ENCODE measurements at regions not wholly inside any gene's neighbourhood (a gene's known extent, or its start where the extent isn't known, plus 50 kb on each side); places are given as distances from the start of the nearest gene placed in this dataset.

DNA sequence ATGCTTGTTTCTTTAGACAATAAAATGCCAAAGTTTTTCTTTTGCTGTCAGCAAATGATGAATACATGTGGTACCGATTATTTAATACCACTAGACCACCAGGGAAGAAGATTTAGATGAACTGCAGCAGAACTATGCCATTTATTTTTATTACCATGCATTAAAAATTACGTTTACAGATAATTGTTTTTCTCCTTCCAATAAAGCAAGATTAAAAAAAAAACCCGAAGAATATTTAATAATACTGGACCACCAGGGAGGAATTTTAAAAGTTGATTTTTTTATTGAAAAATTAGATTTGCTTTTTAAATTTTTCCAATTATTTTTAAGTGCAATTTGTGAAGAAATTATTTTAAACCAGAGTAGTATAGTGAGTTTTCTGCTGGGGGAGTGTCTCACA is 170.3 kb upstream of the HNRNPA3 start:
- no peak overlapping the region for H3K4me3 ChIP-seq (replicated peaks; ENCODE audit: low read depth, low read length)

DNA sequence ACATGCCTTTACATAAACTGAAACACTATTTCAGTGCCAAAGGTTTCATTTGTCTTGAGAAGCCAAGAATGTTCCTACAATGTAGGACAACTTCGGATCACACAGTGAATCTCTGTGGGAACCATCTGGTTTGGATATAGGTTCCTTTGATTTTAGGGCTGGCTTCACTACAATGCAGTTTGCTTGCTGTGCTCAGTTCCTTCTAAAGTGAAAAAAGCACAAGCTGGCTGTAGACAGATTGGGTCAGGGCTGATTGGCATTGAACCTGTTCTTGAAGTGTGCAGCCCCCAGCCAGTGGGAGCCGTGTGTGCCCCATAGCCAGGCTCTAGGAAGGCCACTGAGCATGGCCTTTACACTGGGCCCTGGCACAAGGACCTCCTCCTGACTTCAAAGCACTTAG is 167.9 kb upstream of the HNRNPA3 start:
- Histone ChIP-seq H3K4me3 (replicated peaks; ENCODE audit: low read depth, low read length) (no peak overlapping the region), H3K36me3 (ENCODE audit: control insufficient read depth, insufficient read depth, low read length) (no peaks in the 10 kb centered on the region), H3K27me3 (replicated peaks; ENCODE audit: control insufficient read depth, insufficient read depth, low read length) (no peaks in the 10 kb centered on the region)
- no peak for DNase-seq (ENCODE audit: extremely low read depth, insufficient read length)
- TF ChIP-seq, protein P1, sequence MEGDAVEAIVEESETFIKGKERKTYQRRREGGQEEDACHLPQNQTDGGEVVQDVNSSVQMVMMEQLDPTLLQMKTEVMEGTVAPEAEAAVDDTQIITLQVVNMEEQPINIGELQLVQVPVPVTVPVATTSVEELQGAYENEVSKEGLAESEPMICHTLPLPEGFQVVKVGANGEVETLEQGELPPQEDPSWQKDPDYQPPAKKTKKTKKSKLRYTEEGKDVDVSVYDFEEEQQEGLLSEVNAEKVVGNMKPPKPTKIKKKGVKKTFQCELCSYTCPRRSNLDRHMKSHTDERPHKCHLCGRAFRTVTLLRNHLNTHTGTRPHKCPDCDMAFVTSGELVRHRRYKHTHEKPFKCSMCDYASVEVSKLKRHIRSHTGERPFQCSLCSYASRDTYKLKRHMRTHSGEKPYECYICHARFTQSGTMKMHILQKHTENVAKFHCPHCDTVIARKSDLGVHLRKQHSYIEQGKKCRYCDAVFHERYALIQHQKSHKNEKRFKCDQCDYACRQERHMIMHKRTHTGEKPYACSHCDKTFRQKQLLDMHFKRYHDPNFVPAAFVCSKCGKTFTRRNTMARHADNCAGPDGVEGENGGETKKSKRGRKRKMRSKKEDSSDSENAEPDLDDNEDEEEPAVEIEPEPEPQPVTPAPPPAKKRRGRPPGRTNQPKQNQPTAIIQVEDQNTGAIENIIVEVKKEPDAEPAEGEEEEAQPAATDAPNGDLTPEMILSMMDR (IDR thresholded peaks at IDR 0.05; ENCODE audit: insufficient read depth, low read length, poor library complexity, severe bottlenecking): no peak

More for the DNA sequence above, 170.3 kb upstream of the HNRNPA3 start:
- H3K27me3 ChIP-seq (replicated peaks; ENCODE audit: control insufficient read depth, insufficient read depth, low read length): no peaks in the 10 kb centered on the region
- H3K36me3 ChIP-seq (ENCODE audit: control insufficient read depth, insufficient read depth, low read length): no peaks in the 10 kb centered on the region
- DNase-seq (ENCODE audit: extremely low read depth, insufficient read length): no peak
- TF ChIP-seq, protein P1 (IDR thresholded peaks at IDR 0.05; ENCODE audit: insufficient read depth, low read length, poor library complexity, severe bottlenecking): no peak

DNA sequence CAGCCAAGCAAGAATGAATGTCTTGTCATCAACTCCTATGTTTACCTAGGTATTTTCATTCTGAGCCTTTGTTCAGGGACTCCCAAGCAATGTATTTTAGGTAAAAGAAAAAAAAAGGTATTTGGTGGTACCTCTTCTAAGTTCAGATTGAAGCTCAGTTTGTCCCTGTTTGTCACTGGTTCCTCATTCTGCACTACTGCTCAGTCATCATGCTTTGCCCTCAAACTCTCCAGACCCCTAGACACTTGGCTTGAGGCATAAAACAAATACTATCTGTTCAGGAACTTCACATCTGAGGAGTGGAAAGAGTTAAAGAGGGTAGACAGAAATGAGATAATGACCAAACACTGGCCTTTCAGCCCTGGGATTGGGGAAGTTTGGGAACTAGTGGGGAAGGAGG is 163.6 kb upstream of the HNRNPA3 start:
- TF ChIP-seq, protein P1 (IDR thresholded peaks at IDR 0.05; ENCODE audit: insufficient read depth, low read length, poor library complexity, severe bottlenecking): no peak
- Histone ChIP-seq H3K4me3 (replicated peaks; ENCODE audit: low read depth, low read length) (no peak overlapping the region), H3K27me3 (replicated peaks; ENCODE audit: control insufficient read depth, insufficient read depth, low read length) (no peaks in the 10 kb centered on the region), H3K36me3 (ENCODE audit: control insufficient read depth, insufficient read depth, low read length) (no peaks in the 10 kb centered on the region)
- DNase-seq (ENCODE audit: extremely low read depth, insufficient read length): no peak

DNA sequence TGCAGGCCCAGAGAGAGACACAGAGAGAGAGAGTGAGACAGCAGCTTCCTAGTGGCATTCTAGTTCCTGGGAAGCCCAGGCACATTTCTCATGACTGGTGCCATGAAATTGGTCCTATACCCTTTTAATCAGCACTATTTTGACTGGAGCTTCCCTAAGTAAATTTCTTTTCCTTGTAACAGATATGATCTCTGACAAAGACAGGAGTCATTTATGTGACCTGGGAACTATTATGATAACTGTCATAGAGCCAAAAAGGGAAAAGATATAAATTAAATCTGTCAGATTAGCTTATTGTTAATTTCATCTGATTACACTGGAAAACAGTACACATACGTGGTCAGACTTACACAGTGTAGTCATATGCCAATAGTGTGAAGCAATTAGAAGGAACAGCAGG is 161.3 kb upstream of the HNRNPA3 start:
- Histone ChIP-seq H3K27me3 (replicated peaks; ENCODE audit: control insufficient read depth, insufficient read depth, low read length) (no peaks in the 10 kb centered on the region), H3K36me3 (ENCODE audit: control insufficient read depth, insufficient read depth, low read length) (no peaks in the 10 kb centered on the region), H3K4me3 (replicated peaks; ENCODE audit: low read depth, low read length) (no peak overlapping the region)
- no peak for DNase-seq (ENCODE audit: extremely low read depth, insufficient read length)
- TF ChIP-seq, protein P1 (IDR thresholded peaks at IDR 0.05; ENCODE audit: insufficient read depth, low read length, poor library complexity, severe bottlenecking): no peak

DNA sequence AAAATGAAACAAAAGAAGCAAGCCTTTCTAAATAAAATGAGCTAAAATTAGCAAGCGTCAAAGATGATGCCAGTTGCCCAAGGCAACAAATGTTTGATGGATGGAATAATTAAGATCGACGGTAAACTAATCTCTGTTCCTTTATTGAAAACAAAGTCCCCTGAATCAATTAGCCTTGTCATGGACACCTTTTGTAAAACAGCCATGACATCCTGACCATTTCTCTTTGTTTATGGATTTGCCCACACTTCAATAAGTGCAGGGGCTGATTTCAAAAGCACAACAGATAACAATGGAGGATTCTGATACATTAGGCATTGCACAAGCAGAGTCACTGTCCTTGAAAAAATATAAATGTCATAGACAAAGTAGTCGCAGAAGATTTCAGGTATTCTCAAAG is 160.1 kb upstream of the HNRNPA3 start:
- DNase-seq (ENCODE audit: extremely low read depth, insufficient read length): no peak
- no peak overlapping the region for H3K4me3 ChIP-seq (replicated peaks; ENCODE audit: low read depth, low read length)
- no peaks in the 10 kb centered on the region for H3K27me3 ChIP-seq (replicated peaks; ENCODE audit: control insufficient read depth, insufficient read depth, low read length)
- no peaks in the 10 kb centered on the region for H3K36me3 ChIP-seq (ENCODE audit: control insufficient read depth, insufficient read depth, low read length)
- TF ChIP-seq, protein P1 (IDR thresholded peaks at IDR 0.05; ENCODE audit: insufficient read depth, low read length, poor library complexity, severe bottlenecking): no peak

DNA sequence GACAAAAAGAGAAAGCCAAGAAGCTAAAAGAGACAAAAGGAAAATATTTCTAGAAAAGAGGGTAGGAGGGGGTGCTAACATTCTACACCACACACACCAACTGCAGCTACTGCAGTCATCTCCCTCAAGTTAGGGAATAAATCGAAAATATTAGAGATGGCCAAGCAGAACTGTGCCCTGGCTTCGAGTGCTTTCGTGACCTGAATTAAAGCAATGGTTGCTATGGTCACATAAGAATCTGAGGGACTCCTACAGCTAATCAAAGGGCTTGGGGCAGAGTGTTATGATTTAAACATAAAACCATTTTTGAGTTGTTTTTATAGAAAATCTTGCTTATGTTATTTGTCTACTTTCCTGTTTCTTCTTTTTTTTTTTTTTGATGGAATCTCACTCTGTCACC is 159.6 kb upstream of the HNRNPA3 start:
- Histone ChIP-seq H3K4me3 (replicated peaks; ENCODE audit: low read depth, low read length) (no peak overlapping the region), H3K36me3 (ENCODE audit: control insufficient read depth, insufficient read depth, low read length) (no peaks in the 10 kb centered on the region), H3K27me3 (replicated peaks; ENCODE audit: control insufficient read depth, insufficient read depth, low read length) (no peaks in the 10 kb centered on the region)
- TF ChIP-seq, protein P1 (IDR thresholded peaks at IDR 0.05; ENCODE audit: insufficient read depth, low read length, poor library complexity, severe bottlenecking): no peak
- no peak for DNase-seq (ENCODE audit: extremely low read depth, insufficient read length)

All from GM06990 (cell line).